Adrenal gland (tissue), 9 donors: ENCODE measurements at regions not wholly inside any gene's neighbourhood (a gene's known extent, or its start where the extent isn't known, plus 50 kb on each side); places are given as distances from the start of the nearest gene placed in this dataset.

ENCODE experiments used
- DNase-seq, 7 donors: peaks; one replicate each; pipeline ENCODE4 v3.0.0-alpha.2; 2019 to 2020
- H3K27ac ChIP-seq, 5 donors: fragments of 200-600 bp; sonication (generic) in 4 of 5; 1 replicate in 3 of 5; 2 replicates in 2 of 5; pipeline versions ENCODE4 v1.5.1 to v1.8.0; 2016 to 2020; ENCODE audit warnings: mild to moderate bottlenecking in 1 of 5
- H3K27me3 ChIP-seq: fragments of 200-600 bp; 2 replicates; pipeline ENCODE4 v1.8.0; 2021
- H3K36me3 ChIP-seq, 2 donors: fragments of 200-600 bp; replicated peaks in 1 of 2; 1 replicate in 1 of 2; 2 replicates in 1 of 2; pipeline versions ENCODE4 v1.5.1 to v1.8.0; 2018 to 2022
- H3K4me1 ChIP-seq, 2 donors: fragments of 200-600 bp; replicated peaks in 1 of 2; 1 replicate in 1 of 2; 2 replicates in 1 of 2; pipeline versions ENCODE4 v1.5.1 to v1.8.0; 2018 to 2021
- H3K4me3 ChIP-seq, 4 donors: fragments of 200-600 bp; sonication (generic) in 3 of 4; one replicate each; pipeline ENCODE4 v1.5.1; 2016 to 2018
- H3K9me3 ChIP-seq, 3 donors: fragments of 200-600 bp; sonication (generic) in 1 of 3; replicated peaks in 1 of 3; 1 replicate in 2 of 3; 2 replicates in 1 of 3; pipeline versions ENCODE4 v1.5.1 to v1.8.0; 2016 to 2021
- CTCF ChIP-seq, 6 experiments: fragments of 450-650 bp in 4 of 6; fragments of 200-600 bp in 2 of 6; sonication (generic) in 1 of 6; IDR thresholded peaks; 1 replicate in 5 of 6; 2 replicates in 1 of 6; pipeline versions ENCODE4 v1.5.1 to v1.8.0; 2016 to 2021; ENCODE audit warnings: antibody characterized with exemption in 6 of 6, mild to moderate bottlenecking in 2 of 6, moderate library complexity in 1 of 6
- POLR2A ChIP-seq, 2 donors: fragments of 450-650 bp; IDR thresholded peaks; one replicate each; pipeline ENCODE4 v1.6.1; 2017; ENCODE audit warnings: antibody characterized with exemption in 2 of 2, mild to moderate bottlenecking in 2 of 2, moderate library complexity in 1 of 2
- WGBS, 4 donors: extraction: QIAGEN DNeasy Blood & Tissue Kit in 2 of 4; methylation state at CpG; one replicate each; pipeline versions ENCODE4 v1.1.5 to v1.1.7; 2013 to 2017; 5-methylcytosine and 5-hydroxymethylcytosine counted together
- intact Hi-C, 2 donors: fragments of 100-400 bp; cut with DNase I; formaldehyde crosslinking; loops; one replicate each; pipeline versions ENCODE4 v1.14.1 to v1.15.0; 2022 to 2023
- donor health status: healthy with polysubstance abuse.
- donor health status: Bipolar disorder and iron deficiency.
- donor health status: DM: yes; HTN: yes; CAD: no.
- donor health status: DM: no; HTN: no; CAD: no.
- donor health status: DM: no; HTN: no; CAD: no.

GRCh38 chr1:36626435-36626834, 143.7 kb upstream of the CSF3R start:
- intact Hi-C loops, result no loop called here
- Histone ChIP-seq H3K27me3 (peaks cover 7% of the 10 kb centered on the region), H3K9me3 (no peaks in the 10 kb centered on the region), H3K27ac (no peak overlapping the region), H3K4me1 (no peaks in the 10 kb centered on the region), H3K36me3 (no peaks in the 10 kb centered on the region), H3K4me3 (no peak overlapping the region)
- TF ChIP-seq POLR2A (IDR thresholded peaks at IDR 0.05) (no peak), CTCF (IDR thresholded peaks at IDR 0.05) (no peak)
- no peak for DNase-seq

- H3K27me3 ChIP-seq, result peaks cover 7% of the 10 kb centered on the region
- WGBS, 4 donors, result 34 to 44% (median 37%) methylated on average over 8 to 11 of the region's 11 CpGs
- TF ChIP-seq POLR2A (IDR thresholded peaks at IDR 0.05), result no peak
- TF ChIP-seq CTCF (IDR thresholded peaks at IDR 0.05), result no peak
- no peaks in the 10 kb centered on the region for H3K4me1 ChIP-seq
- H3K36me3 ChIP-seq, result no peaks in the 10 kb centered on the region
- H3K9me3 ChIP-seq, result no peaks in the 10 kb centered on the region
- intact Hi-C loops, result no loop called here
- H3K4me3 ChIP-seq, result no peak overlapping the region
- DNase-seq, result no peak
- no peak overlapping the region for H3K27ac ChIP-seq
Observed at GRCh38 chr1:36625935-36626310, 143.2 kb upstream of the CSF3R start.

- no peaks in the 10 kb centered on the region for H3K9me3 ChIP-seq
- H3K27me3 ChIP-seq, result peaks cover 7% of the 10 kb centered on the region
Observed at GRCh38 chr1:36625253-36625934, 142.7 kb upstream of the CSF3R start.

GRCh38 chr1:36624466-36624865, 141.8 kb upstream of the CSF3R start:
- intact Hi-C loops, result no loop called here
- Histone ChIP-seq H3K4me3 (no peak overlapping the region), H3K36me3 (no peaks in the 10 kb centered on the region), H3K27me3 (peaks cover 7% of the 10 kb centered on the region), H3K9me3 (no peaks in the 10 kb centered on the region), H3K4me1 (no peaks in the 10 kb centered on the region), H3K27ac (no peak overlapping the region)
- WGBS, 4 donors, result 40 to 63% (median 58%) methylated on average over 1 to 2 of the region's 2 CpGs
- TF ChIP-seq CTCF (IDR thresholded peaks at IDR 0.05) (no peak), POLR2A (IDR thresholded peaks at IDR 0.05) (no peak)
- no peak for DNase-seq

More at GRCh38 chr1:36625253-36625934, 142.7 kb upstream of the CSF3R start:
- TF ChIP-seq POLR2A (IDR thresholded peaks at IDR 0.05) (no peak), CTCF (IDR thresholded peaks at IDR 0.05) (no peak)
- intact Hi-C loops, result no loop called here
- 32 to 44% (median 34%) methylated on average over 6 of the region's 6 CpGs for WGBS, 4 donors
- Histone ChIP-seq H3K4me1 (no peaks in the 10 kb centered on the region), H3K27ac (no peak overlapping the region), H3K4me3 (no peak overlapping the region), H3K36me3 (no peaks in the 10 kb centered on the region)
- no peak for DNase-seq
